H1 (cell line): ENCODE measurements at regions not wholly inside any gene's neighbourhood (a gene's known extent, or its start where the extent isn't known, plus 50 kb on each side); places are given as distances from the start of the nearest gene placed in this dataset.

Experiments
- ASH2L ChIP-seq: fragments of 200-600, 300-600 bp; sonication (generic); IDR thresholded peaks from one replicate; pipeline ENCODE4 v1.7.1; 2017; ENCODE audit warnings: low read length
- CEBPB ChIP-seq: IDR thresholded peaks from 2 replicates; pipeline ENCODE4 v1.6.1; 2012; ENCODE audit warnings: low read depth, low read length
- CREB1 ChIP-seq: IDR thresholded peaks from 2 replicates; pipeline ENCODE4 v1.6.1; 2012; ENCODE audit warnings: inconsistent platforms
- FOSL1 ChIP-seq: IDR thresholded peaks from 2 replicates; pipeline ENCODE4 v1.6.1; 2011; ENCODE audit warnings: mild to moderate bottlenecking, low read depth, low read length, moderate library complexity; ENCODE audit not compliant: insufficient read depth
- POU5F1 ChIP-seq: IDR thresholded peaks from 2 replicates; pipeline ENCODE4 v1.6.1; 2011; ENCODE audit warnings: low read depth, mild to moderate bottlenecking, low read length, moderate library complexity
- SIN3A ChIP-seq, 2 experiments: IDR thresholded peaks in 1 of 2; conservative IDR thresholded peaks in 1 of 2; 2 replicates each; pipeline ENCODE4 v1.6.1; 2011 to 2012; ENCODE audit warnings: low read length in 2 of 2, improper control_type of control experiment in 1 of 2, low read depth in 1 of 2, mild to moderate bottlenecking in 1 of 2
- SIRT6 ChIP-seq: IDR thresholded peaks from one replicate; pipeline ENCODE4 v1.7.1; 2012; ENCODE audit warnings: low read length, inconsistent platforms
- TF ChIP-seq, protein P1 (sequence below): IDR thresholded peaks from 2 replicates; pipeline ENCODE4 v1.6.1; 2012; ENCODE audit warnings: low read length, inconsistent platforms
- TF ChIP-seq, protein P2 (sequence below): fragments of 300-600 bp; sonication (generic); IDR thresholded peaks from 2 replicates; pipeline ENCODE4 v1.7.1; 2012; ENCODE audit warnings: low read length, moderate library complexity, mild to moderate bottlenecking, inconsistent platforms; ENCODE audit not compliant: insufficient replicate concordance
- TF ChIP-seq, protein P3 (sequence below): IDR thresholded peaks from 2 replicates; pipeline ENCODE4 v1.6.1; 2011; ENCODE audit warnings: low read length, improper control_type of control experiment

DNA sequence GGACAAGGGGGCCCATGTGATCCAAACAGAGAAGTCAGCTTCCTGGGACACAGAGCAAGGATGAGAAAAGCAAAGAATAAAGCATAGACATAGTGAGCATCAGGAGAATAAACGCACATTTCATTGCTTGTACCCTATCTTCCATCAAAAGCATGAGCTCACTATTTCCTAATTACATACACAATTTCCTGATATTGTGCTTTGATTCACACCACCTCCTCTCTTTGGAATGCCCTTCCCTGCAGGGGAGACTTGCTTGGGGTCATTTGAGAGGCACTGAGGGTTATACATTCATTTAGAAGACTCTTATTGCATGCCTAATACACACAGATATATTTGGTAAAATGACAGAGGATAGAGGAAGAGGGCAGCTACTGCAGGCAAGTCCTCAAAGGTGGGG is 185.4 kb downstream of the SEC16B start (continued):
- TF ChIP-seq, protein P1, sequence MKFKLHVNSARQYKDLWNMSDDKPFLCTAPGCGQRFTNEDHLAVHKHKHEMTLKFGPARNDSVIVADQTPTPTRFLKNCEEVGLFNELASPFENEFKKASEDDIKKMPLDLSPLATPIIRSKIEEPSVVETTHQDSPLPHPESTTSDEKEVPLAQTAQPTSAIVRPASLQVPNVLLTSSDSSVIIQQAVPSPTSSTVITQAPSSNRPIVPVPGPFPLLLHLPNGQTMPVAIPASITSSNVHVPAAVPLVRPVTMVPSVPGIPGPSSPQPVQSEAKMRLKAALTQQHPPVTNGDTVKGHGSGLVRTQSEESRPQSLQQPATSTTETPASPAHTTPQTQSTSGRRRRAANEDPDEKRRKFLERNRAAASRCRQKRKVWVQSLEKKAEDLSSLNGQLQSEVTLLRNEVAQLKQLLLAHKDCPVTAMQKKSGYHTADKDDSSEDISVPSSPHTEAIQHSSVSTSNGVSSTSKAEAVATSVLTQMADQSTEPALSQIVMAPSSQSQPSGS = no peak
- TF ChIP-seq CREB1 (no peak), POU5F1 (no peak), SIRT6 (no peak), ASH2L (no peak), FOSL1 (no peak), CEBPB (no peak), SIN3A (conservative IDR thresholded peaks at IDR 0.05 in 1 of 2, IDR thresholded peaks at IDR 0.05 in 1 of 2; ENCODE audit: low read depth in 1 of 2, low read length in 2 of 2) (no peak)
- TF ChIP-seq, protein P2, sequence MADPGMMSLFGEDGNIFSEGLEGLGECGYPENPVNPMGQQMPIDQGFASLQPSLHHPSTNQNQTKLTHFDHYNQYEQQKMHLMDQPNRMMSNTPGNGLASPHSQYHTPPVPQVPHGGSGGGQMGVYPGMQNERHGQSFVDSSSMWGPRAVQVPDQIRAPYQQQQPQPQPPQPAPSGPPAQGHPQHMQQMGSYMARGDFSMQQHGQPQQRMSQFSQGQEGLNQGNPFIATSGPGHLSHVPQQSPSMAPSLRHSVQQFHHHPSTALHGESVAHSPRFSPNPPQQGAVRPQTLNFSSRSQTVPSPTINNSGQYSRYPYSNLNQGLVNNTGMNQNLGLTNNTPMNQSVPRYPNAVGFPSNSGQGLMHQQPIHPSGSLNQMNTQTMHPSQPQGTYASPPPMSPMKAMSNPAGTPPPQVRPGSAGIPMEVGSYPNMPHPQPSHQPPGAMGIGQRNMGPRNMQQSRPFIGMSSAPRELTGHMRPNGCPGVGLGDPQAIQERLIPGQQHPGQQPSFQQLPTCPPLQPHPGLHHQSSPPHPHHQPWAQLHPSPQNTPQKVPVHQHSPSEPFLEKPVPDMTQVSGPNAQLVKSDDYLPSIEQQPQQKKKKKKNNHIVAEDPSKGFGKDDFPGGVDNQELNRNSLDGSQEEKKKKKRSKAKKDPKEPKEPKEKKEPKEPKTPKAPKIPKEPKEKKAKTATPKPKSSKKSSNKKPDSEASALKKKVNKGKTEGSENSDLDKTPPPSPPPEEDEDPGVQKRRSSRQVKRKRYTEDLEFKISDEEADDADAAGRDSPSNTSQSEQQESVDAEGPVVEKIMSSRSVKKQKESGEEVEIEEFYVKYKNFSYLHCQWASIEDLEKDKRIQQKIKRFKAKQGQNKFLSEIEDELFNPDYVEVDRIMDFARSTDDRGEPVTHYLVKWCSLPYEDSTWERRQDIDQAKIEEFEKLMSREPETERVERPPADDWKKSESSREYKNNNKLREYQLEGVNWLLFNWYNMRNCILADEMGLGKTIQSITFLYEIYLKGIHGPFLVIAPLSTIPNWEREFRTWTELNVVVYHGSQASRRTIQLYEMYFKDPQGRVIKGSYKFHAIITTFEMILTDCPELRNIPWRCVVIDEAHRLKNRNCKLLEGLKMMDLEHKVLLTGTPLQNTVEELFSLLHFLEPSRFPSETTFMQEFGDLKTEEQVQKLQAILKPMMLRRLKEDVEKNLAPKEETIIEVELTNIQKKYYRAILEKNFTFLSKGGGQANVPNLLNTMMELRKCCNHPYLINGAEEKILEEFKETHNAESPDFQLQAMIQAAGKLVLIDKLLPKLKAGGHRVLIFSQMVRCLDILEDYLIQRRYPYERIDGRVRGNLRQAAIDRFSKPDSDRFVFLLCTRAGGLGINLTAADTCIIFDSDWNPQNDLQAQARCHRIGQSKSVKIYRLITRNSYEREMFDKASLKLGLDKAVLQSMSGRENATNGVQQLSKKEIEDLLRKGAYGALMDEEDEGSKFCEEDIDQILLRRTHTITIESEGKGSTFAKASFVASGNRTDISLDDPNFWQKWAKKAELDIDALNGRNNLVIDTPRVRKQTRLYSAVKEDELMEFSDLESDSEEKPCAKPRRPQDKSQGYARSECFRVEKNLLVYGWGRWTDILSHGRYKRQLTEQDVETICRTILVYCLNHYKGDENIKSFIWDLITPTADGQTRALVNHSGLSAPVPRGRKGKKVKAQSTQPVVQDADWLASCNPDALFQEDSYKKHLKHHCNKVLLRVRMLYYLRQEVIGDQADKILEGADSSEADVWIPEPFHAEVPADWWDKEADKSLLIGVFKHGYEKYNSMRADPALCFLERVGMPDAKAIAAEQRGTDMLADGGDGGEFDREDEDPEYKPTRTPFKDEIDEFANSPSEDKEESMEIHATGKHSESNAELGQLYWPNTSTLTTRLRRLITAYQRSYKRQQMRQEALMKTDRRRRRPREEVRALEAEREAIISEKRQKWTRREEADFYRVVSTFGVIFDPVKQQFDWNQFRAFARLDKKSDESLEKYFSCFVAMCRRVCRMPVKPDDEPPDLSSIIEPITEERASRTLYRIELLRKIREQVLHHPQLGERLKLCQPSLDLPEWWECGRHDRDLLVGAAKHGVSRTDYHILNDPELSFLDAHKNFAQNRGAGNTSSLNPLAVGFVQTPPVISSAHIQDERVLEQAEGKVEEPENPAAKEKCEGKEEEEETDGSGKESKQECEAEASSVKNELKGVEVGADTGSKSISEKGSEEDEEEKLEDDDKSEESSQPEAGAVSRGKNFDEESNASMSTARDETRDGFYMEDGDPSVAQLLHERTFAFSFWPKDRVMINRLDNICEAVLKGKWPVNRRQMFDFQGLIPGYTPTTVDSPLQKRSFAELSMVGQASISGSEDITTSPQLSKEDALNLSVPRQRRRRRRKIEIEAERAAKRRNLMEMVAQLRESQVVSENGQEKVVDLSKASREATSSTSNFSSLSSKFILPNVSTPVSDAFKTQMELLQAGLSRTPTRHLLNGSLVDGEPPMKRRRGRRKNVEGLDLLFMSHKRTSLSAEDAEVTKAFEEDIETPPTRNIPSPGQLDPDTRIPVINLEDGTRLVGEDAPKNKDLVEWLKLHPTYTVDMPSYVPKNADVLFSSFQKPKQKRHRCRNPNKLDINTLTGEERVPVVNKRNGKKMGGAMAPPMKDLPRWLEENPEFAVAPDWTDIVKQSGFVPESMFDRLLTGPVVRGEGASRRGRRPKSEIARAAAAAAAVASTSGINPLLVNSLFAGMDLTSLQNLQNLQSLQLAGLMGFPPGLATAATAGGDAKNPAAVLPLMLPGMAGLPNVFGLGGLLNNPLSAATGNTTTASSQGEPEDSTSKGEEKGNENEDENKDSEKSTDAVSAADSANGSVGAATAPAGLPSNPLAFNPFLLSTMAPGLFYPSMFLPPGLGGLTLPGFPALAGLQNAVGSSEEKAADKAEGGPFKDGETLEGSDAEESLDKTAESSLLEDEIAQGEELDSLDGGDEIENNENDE = no peak
- TF ChIP-seq, protein P3, sequence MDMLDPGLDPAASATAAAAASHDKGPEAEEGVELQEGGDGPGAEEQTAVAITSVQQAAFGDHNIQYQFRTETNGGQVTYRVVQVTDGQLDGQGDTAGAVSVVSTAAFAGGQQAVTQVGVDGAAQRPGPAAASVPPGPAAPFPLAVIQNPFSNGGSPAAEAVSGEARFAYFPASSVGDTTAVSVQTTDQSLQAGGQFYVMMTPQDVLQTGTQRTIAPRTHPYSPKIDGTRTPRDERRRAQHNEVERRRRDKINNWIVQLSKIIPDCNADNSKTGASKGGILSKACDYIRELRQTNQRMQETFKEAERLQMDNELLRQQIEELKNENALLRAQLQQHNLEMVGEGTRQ = no peak
